Lung (tissue), 11 donors: ENCODE measurements at regions not wholly inside any gene's neighbourhood (a gene's known extent, or its start where the extent isn't known, plus 50 kb on each side); places are given as distances from the start of the nearest gene placed in this dataset.

Experiments used
- ATAC-seq: fragments of 200-7000 bp; cut with Tn5 transposase; one replicate; pipeline ENCODE4 v1.9.1; 2020; ENCODE audit warnings: moderate number of reproducible peaks; ENCODE audit not compliant: insufficient read depth, low FRiP score
- DNase-seq, 3 donors: peaks; one replicate each; pipeline ENCODE4 v3.0.0-alpha.2; 2013 to 2017
- H3K27ac ChIP-seq, 2 donors: one replicate each; pipeline ENCODE4 v1.5.1; 2013; ENCODE audit warnings: mild to moderate bottlenecking in 2 of 2, moderate library complexity in 2 of 2, control low read depth in 1 of 2, inconsistent platforms in 1 of 2, low read depth in 1 of 2, low read length in 1 of 2
- H3K27me3 ChIP-seq, 3 donors: one replicate each; pipeline ENCODE4 v1.5.1; 2013; ENCODE audit warnings: low read length in 2 of 3; ENCODE audit not compliant: control insufficient read depth in 3 of 3, insufficient read depth in 3 of 3
- H3K36me3 ChIP-seq, 4 donors: one replicate each; pipeline ENCODE4 v1.5.1; 2013; ENCODE audit warnings: low read length in 4 of 4, mild to moderate bottlenecking in 1 of 4, moderate library complexity in 1 of 4; ENCODE audit not compliant: control insufficient read depth in 4 of 4, insufficient read depth in 4 of 4
- H3K4me1 ChIP-seq, 5 donors: one replicate each; pipeline ENCODE4 v1.5.1; 2013; ENCODE audit warnings: low read length in 5 of 5, mild to moderate bottlenecking in 2 of 5, moderate library complexity in 1 of 5; ENCODE audit not compliant: control insufficient read depth in 5 of 5, insufficient read depth in 5 of 5
- H3K4me3 ChIP-seq: one replicate; pipeline ENCODE4 v1.5.1; 2013; ENCODE audit warnings: mild to moderate bottlenecking, control low read depth, moderate library complexity
- H3K9ac ChIP-seq, 2 donors: one replicate each; pipeline ENCODE4 v1.5.1; 2013; ENCODE audit warnings: low read length in 2 of 2, control low read depth in 1 of 2; ENCODE audit not compliant: insufficient read depth in 1 of 2
- H3K9me3 ChIP-seq, 4 donors: one replicate each; pipeline ENCODE4 v1.5.1; 2013; ENCODE audit warnings: low read length in 3 of 4, mild to moderate bottlenecking in 1 of 4, moderate library complexity in 1 of 4; ENCODE audit not compliant: control insufficient read depth in 4 of 4, insufficient read depth in 3 of 4
- WGBS, 2 donors: extraction: QIAGEN DNeasy Blood & Tissue Kit; methylation state at CpG; one replicate each; pipeline ENCODE4 v1.1.7; 2013; 5-methylcytosine and 5-hydroxymethylcytosine counted together
- TF ChIP-seq, protein P1 (sequence below): IDR thresholded peaks from 2 replicates; pipeline ENCODE4 v1.5.1; 2012; ENCODE audit warnings: mild to moderate bottlenecking; ENCODE audit errors: control extremely low read depth, extremely low read depth
- donor health status: control.
- donor health status: control.
- donor health status: Bipolar disorder and iron deficiency.
- donor health status: healthy.
- donor health status: DM: yes; HTN: yes; CAD: no.

DNA sequence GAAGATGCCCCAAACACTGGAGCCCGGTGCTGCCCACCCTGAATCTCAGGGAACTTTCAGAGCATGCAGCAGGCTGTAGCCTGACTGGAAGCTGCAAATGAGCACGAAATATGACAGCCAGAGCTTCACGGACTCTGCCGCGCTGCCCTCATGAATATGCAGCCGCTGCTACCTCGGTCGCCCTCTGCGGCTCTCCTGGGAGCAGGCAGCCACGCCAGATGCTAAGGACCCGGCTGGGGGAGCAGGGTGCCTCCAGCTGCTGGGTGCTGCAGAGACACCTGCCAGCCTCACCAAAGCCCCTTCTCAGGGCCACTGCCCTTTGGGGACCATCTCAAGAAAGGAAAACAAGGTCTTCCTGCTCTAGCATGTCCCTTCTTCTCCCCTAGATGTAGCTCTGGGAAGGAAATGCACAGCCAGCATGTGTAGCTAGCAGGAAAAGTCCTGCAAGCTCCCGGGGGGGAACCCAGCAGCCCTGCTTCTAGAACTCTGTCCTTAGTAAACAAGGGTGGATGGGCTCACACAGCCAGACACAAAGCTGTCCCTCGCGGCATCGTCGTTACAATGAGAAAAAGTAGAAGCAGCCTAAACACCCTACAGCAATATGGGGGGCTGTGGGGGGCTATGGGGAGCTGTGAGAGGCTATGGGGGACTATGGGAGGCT is 56.8 kb upstream of the OLFM1 start:
- Histone ChIP-seq H3K4me1 (no peaks in the 10 kb centered on the region), H3K36me3 (no peaks in the 10 kb centered on the region), H3K27ac (no peak overlapping the region), H3K4me3 (no peak overlapping the region), H3K9ac (no peak overlapping the region), H3K9me3 (peaks cover 0 to 4% (median 0%) of the 10 kb centered on the region in 4 donors), H3K27me3 (peaks cover 0 to 3% (median 0%) of the 10 kb centered on the region in 3 donors)
- DNase-seq (no peak), ATAC-seq (no peak)
- 56 to 60% methylated on average over 16 of the region's 16 CpGs for WGBS, 2 donors
- TF ChIP-seq, protein P1, sequence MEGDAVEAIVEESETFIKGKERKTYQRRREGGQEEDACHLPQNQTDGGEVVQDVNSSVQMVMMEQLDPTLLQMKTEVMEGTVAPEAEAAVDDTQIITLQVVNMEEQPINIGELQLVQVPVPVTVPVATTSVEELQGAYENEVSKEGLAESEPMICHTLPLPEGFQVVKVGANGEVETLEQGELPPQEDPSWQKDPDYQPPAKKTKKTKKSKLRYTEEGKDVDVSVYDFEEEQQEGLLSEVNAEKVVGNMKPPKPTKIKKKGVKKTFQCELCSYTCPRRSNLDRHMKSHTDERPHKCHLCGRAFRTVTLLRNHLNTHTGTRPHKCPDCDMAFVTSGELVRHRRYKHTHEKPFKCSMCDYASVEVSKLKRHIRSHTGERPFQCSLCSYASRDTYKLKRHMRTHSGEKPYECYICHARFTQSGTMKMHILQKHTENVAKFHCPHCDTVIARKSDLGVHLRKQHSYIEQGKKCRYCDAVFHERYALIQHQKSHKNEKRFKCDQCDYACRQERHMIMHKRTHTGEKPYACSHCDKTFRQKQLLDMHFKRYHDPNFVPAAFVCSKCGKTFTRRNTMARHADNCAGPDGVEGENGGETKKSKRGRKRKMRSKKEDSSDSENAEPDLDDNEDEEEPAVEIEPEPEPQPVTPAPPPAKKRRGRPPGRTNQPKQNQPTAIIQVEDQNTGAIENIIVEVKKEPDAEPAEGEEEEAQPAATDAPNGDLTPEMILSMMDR: no peak

DNA sequence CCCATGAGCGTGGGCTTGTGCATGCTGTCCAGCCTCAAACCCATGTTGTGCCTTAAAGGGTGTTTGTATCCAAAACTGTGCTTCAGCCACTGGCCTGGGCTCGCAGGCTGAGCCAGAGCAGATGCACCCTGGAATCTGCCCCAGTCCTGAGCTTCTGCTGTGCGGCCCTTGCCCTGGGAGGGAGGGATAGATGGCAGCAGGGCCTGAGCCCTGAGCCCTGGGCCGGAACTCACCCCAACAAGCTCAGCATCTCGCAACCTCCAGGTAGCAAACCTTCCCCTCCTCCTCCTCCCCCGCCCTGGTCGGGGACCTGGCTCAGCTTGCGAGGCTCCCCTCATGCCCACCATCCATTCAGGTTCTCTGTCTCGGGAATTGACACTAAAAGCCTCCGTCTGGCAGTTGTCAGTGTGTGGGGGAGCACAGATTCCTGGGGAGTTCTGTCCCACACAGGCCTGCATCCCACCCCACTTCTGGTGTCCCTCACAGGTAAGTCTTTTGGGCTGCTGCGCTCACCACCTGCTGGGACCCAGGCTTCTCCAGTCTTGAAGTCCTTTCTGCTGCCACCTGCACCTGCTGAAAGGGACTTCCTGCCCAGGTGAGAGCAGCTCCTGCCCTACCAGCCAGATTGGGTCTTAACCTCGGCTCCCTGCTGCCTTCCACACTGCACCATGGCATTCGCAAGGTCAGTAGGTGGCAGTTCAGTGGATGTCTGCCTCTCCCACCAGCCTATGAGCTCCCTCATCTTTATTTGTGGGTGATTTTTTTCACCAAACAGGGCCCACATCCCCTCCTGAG is 55.2 kb upstream of the OLFM1 start:
- ATAC-seq: no peak
- TF ChIP-seq, protein P1: no peak
- Histone ChIP-seq H3K4me3 (no peak overlapping the region), H3K9me3 (peaks cover 0 to 3% (median 0%) of the 10 kb centered on the region in 4 donors), H3K4me1 (no peaks in the 10 kb centered on the region), H3K27me3 (peaks cover 0 to 8% (median 0%) of the 10 kb centered on the region in 3 donors), H3K9ac (no peak overlapping the region), H3K27ac (no peak overlapping the region), H3K36me3 (no peaks in the 10 kb centered on the region)
- no peak for DNase-seq
- WGBS, 2 donors: 75 to 85% methylated on average over 13 of the region's 13 CpGs

DNA sequence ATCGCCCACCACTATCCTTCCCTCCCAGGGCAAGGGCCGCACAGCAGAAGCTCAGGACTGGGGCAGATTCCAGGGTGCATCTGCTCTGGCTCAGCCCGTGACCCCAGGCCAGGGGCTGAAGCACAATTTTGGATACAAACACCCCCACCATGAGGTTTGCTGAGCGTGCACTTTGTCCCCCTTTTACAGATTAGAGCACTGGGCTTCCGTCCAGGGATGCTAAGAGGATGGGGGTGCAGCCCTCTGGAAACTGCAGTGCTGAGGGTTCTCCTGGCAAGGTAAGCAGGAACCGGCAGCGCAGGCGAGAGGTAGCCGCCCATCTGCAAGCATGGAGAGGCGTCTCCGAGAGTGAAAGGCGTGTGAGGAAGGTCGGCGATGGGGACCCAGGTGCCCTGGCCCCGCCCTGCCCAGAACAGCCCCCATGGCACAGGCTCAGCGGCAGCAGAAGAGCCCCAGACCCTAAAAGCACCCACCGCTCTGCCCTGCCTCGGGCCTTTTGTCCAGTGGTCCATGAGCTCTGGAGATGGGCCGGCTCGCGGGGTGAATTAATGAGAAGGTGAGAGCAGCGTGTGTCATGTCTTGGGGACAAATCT is 54.5 kb upstream of the OLFM1 start:
- Histone ChIP-seq H3K4me3 (no peak overlapping the region), H3K36me3 (no peaks in the 10 kb centered on the region), H3K9me3 (peaks cover 0 to 3% (median 0%) of the 10 kb centered on the region in 4 donors), H3K27me3 (peaks cover 0 to 8% (median 0%) of the 10 kb centered on the region in 3 donors), H3K9ac (no peak overlapping the region), H3K4me1 (no peaks in the 10 kb centered on the region), H3K27ac (no peak overlapping the region)
- no peak for DNase-seq
- WGBS, 2 donors: 79 to 90% methylated on average over 22 of the region's 22 CpGs
- TF ChIP-seq, protein P1: no peak
- no peak for ATAC-seq
